Endothelial cell of hepatic sinusoid (primary cell): ENCODE measurements at regions not wholly inside any gene's neighbourhood (a gene's known extent, or its start where the extent isn't known, plus 50 kb on each side); places are given as distances from the start of the nearest gene placed in this dataset.

ENCODE experiments used
- in situ Hi-C: cut with HindIII; loops from 2 replicates; pipeline ENCODE4 v1.10.0; 2017; ENCODE audit warnings: low sequenced_read_pairs

DNA sequence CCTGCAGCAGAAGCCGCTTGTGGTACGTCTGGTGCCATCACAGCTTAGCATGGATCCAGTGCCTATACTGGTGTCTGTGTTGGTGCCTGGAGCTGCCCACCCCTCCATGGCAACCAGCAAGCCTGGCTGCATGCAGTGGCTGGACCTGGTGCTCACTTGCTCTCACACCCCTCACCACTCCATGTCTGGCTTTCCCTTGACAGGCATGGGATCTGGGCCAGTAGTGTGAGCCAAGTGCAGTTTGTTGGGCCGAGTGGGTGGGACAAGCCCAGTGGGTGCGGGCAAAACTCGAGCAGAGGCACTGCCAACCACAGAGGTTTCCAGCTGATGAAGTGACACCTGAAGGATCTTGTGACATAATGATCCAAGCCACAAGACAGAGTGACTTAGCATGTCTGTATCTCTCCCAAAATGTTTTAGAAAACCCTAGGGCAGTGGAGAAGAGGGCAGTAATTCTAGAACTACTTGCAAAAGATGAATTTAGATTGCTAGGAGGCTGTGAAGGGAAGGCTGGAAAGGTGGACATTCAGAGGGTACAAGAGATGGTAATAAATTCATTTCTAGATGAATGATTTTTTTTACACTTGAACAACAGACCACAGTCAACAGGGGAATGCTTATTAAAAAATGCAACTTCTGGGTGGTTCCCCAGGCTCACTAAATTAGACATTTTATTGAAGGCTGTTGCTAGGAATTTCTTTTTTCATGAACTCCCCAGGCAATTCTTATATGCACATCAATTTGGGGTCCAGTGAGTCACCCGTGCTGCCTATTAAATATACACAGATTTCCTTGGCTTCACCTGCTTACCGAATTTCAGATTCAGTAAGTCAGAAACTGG lies 660.3 kb downstream of the TLR4 start:
- in situ Hi-C loops, result no loop called here

DNA sequence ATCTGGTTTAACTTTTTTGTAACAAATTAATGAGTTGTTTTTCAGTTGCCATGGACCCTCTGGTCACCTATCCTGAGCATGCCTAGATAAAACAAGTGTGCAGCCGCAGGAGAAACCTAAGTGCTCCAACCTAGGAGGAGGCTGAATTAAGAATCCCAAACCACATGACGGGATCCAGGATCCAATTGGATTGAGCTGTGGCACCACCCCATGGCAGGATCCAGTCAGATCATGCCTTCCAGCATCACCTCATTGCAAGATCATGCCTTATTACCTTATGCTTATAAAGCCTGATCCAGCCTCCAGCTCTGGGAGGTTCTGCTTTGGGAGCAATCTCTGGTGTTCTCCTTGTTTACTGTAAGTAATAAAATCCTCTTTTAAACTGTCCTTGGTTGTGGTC lies 662.0 kb downstream of the TLR4 start:
- in situ Hi-C loops, result no loop called here

DNA sequence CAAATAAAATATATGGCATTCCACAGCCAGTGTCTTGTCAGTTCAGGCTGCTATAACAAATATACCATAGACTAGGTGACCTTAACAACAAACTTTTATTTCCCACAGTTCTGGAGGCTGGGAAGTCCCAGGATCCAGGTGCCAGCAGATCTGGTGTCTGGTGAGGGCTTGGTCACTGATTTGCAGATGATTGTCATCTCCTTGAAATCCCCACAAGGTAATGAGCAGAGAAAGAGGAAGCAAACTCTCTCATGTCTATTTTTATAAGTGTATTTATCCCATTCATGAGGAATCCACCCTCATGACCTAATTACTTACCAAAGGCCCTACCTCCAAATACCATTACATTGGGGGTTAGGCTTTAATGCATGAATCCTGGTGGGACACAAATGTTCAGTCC lies 663.2 kb downstream of the TLR4 start:
- in situ Hi-C loops, result no loop called here

DNA sequence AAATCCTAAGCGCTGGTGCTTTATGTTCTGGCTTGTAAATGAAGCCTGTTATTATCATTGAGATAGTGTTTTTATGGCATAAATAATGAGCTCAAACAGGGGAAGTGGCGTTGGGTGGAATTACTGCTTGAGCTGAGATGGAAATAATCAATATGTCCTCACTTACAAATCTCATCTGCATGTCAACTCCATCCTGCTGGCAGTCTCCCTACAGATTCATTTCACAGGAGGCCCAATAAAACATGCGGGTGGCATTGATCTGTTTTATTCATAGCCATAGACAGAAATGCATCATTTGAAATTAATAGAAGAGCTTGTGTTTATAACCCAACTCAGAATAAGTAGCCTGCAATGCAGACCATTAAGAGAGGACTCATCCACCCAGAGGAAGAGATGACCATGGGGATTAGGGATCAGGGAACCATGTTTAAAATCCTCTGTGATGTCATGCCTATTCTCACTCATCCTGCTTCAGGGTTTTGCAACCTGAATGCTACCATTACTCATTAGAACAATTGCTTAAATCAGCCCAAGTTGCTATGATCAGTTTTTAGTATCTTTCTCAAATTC lies 680.4 kb downstream of the TLR4 start:
- in situ Hi-C loops, result no loop called here

DNA sequence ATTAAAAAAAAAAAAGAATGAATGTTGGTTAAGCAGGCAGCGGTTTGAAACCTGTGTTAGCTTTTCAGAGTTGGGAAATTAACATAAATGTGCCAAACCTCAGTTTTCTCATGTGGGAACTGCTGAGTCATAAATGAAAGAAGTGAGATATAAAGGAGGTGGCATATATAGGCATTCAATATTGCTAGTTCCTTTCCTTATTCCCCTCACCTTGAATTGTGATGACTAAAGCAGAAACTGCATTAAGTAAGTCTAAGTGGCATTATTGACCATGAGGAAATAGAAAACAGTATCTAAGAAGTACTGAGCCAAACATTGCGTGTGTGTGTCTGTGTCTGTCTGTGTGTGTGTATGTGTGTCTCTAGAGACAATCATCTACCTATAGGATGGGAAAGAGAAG lies 691.2 kb downstream of the TLR4 start:
- in situ Hi-C loops, result no loop called here

DNA sequence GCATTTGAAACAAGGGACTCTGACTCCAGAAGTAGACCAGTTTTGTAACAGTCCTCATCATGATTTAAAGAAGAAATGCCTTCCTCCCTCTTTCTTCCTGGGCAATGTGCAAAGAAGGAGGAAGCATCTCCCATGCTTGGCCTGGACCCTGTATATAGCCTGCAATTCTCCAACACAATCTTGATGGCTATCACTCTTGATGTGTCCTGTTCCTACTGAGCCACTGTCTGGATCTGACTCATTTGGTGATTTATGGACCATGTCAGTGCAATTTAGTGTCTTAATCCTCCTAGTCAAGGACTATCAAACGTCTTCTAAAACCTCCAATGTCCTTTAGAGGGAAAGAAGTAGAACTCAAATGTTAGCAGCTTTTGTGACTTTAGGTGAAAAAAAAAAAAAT lies 697.3 kb downstream of the TLR4 start:
- in situ Hi-C loops, result no loop called here

DNA sequence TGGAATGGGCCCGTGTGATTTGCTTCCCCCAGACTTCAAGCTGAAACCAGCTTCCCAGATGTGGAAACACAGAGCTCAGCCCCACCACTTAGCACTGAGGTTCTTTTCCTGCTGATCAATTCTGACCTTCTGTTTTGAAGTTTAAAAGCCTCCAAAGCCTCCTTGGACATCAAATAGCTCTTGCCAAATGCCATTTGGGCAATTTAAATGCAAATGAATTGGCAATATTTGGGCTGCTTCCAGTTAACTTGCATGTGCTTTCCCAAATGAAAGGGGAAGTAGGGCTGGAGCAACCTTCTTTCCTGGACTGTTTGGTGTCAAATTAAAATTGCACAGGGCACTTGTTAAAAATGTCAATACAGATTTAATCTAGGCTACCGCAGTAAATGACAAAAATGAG lies 710.5 kb downstream of the TLR4 start:
- in situ Hi-C loops, result no loop called here

DNA sequence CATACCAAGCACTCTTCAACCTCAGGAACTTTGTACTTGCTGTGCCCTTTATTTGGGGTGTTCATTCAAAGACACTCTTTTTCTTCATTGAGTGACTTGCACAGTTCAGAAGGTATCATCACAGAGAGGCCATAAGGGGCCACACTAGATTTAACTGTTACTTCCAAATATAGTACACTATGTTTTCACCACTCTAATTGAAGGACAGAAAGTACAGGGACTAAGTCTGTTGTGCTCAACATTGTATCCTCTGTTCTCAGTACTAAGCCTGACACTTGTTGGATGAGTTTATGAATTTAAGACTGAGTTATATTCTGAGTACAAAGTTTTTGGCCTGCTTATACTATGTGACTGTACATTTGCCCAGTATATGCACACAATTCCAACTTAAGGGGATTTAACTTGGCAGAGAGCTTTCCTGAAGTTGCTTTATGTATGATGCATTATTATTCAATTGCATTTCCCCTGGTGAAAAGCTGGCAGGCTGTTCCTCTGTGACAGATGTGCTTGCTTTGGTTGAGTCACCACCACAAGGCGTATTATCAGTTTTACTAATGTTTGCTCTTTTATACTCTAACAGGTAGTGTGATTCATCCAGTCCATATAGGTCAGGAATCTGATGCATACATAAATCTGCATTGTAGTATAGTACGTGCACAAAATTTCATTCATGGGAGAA lies 714.8 kb downstream of the TLR4 start:
- in situ Hi-C loops, result no loop called here

DNA sequence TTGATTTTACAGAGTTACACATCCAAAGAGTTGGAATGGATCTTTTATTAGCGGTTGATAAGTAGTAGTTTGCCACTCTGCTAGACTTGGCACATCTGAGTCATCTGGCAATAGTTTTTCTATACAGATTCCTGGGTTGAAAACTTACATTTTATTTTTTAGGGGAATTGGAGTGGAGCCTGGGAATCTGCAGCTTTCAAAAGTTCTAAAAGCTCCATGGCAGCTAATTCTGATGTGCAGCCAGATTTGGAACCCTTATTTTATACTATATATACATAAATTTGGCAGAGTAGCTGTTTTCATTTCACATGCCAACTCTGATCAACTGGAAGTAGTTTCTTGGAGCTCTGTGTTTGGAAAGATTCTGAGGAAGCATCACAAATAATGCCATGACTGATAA lies 715.5 kb downstream of the TLR4 start:
- in situ Hi-C loops, result no loop called here

DNA sequence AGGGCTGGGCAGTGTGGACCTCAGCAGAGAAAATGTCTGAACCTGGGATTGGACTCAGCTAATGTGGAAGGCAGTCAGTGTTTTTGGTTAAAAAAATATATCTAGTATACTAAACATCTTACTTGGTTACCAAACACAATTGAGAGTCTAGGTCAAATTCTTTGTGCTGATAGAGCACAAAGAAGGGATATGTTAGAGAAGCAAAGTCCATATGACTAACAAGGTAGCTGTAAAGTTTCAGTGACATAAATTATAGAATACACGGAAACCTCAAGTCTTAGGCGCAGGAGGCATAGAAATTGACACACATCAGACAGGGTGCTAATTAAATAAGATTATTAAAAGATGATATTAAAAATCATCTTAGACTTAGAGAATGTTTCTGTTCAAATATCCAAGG lies 718.3 kb downstream of the TLR4 start:
- in situ Hi-C loops, result no loop called here

DNA sequence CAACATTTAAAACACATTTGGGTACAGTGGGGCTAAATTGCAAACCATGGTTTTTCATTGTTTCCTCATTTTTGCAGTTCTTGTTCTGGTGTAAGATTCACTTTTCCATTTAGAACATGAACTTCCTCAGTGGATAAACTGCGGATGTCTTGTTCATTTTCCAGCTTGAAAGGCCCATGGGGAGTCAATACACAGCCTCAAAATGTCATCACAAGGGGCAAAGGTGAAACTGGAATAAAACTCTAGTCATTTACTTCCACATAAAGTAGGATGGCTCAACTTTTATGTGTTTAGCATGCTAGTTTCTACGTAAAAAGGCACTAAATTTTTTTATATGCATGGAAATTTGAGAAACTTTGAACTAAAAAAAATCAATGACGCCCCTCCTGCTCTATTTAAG lies 718.8 kb downstream of the TLR4 start:
- in situ Hi-C loops, result no loop called here

DNA sequence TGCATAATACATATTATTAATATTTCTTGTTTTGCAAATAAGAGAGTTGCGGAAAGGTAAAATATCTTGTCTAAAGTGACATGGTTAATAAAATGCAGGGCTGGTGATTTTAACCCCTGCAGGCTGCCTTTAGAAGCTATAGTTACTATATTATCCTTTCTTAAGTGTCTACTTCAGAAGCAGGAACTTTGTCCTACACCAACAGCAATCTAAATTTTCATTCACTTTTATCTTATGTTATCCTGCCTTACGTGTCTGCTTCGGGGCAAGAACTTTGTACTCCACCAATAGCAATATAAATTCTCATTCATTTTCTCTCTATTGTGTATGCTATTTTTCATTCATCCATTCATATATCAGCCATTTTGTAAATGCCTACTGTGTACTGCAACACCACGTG lies 719.5 kb downstream of the TLR4 start:
- in situ Hi-C loops, result no loop called here

DNA sequence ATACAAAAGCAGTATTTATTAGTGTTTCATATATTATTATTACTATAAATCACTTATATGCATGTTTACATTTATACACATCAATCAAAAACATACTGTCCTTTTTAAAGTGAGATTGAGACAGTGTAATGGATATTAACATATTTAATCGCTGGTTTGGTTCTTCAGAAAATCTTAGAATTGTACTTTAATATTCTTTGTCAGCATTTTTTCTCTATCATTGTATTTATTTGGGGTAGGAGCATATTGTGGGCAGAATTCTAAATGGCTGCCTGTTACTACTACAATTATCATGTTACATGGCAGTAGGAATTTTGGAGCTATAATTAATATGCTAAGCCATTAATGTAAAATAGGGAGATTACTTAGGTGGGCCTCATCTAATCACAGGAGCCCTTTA lies 722.6 kb downstream of the TLR4 start:
- in situ Hi-C loops, result no loop called here

DNA sequence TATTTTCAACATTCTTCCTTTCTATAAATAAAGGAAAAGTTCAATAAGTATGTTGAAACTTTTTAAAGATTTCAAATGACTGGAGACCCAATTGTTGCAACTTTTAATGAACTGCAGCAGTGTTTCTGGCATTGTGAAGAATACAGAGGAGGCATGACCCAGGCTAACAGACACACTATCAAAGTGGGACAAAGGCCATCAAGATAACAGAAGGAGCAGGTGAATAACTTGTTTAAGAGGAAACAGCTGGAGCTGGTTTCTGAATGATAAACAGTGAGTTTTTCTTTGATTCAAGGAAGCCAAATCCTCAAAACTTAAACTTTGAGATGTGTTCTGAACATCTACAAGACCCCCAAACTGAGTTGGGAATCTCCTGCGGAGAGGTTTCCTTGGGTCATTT lies 734.6 kb downstream of the TLR4 start:
- in situ Hi-C loops, result no loop called here

DNA sequence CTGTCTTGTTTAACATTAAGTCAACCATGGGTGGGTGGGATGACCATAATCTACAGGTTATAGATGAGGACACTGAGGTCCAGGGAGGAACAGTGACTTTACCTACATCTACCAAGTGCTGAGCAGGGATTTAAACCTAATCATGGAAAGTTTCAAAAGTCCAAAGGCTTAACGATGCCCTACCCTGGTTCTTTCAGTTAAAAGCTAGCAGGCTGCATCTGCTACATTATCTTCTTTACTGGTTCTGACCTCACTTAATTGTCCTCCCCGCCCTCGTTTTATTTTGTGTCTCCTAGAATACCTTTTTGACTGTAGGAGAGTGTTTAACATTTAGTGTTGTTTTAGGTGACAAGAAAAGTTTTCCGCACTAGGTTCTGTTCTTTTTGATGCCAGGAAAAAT lies 735.2 kb downstream of the TLR4 start:
- in situ Hi-C loops, result no loop called here

DNA sequence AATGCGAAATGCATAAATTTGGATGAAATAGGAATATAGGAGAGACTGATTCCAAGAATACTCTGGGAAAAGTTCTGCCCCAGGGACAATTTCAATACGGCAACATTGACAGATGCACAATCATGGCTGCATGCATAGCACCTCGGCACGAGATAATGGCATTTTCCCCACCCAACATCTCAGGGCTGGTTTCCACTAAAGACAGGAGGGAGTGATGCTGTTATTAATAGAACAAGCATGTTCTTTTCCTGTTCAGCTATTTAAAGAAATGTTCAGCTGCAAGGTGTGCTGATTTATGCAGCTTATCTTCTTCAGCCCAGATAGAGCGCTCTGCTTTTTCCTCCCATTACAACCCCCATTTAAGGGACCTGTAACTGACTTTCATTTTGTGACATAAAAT lies 740.2 kb downstream of the TLR4 start:
- in situ Hi-C loops, result no loop called here

DNA sequence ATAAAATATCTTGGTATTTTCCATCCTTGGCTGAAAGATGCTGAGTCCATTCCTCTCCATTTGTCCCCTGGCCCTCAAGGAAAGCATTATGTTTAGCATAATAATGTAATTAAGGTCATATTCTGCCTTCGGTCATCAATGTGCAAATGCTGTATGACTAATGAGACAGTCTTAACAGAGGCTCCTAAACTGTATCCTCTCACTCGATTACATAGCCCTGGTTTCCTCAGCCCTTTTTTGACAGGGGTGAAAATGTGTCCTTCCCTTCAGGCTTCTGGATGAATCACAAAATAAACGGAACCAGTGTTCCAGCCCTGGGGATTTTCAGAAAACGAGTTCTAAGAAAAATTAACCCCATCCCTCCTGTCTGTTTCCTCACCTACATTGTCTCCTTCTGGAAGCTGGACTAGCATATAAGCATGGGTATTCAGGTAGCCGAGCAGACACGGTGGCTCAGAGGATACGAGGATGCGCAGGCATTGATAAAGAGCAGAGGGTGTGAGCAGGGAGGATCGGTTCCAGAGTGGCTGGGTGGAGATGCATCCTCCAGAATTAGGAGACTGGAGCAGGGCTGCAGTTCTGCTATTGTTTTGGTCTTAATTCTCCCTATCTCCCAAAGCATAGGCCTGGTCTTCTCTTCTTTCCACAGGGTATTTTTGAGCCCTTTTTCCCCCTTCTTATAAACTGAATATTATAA lies 742.9 kb downstream of the TLR4 start:
- in situ Hi-C loops, result no loop called here

DNA sequence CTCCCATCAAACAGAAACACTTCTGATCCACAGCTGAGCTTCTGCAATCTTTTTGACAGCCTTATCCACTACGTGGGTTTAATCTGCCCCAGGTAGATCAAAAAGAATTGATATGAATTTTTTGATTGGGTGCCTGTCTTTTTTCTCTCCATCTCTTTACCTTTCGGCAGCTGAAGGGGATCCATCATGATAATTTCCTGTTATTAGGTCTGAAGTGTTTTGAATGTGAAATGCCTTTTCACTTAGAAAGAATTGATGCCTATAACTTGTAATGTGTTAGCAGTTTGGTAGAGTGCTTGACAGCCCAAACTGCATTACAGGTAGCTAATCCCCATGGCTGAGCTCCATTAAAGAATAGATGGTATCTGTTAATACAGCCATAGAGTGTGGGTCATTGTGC lies 745.4 kb downstream of the TLR4 start:
- in situ Hi-C loops, result no loop called here

DNA sequence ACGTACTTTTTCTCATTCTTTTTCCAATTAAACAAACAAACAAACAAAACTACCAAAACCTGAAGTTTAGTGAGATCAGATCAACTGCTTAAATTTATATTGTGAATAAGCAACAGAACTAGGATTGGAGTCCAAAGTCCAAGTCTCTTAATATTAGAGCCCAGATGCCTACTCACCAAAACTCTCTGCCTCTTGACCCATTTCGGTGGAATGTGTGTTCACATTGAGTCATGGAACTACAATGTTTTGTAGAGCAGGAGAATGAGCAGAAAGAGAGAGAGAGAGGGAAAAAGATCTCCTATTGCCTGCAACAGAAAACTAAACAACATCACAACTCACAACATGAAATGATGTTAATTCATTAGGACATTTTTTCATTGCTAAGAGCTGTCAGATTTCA lies 751.1 kb downstream of the TLR4 start:
- in situ Hi-C loops, result no loop called here

DNA sequence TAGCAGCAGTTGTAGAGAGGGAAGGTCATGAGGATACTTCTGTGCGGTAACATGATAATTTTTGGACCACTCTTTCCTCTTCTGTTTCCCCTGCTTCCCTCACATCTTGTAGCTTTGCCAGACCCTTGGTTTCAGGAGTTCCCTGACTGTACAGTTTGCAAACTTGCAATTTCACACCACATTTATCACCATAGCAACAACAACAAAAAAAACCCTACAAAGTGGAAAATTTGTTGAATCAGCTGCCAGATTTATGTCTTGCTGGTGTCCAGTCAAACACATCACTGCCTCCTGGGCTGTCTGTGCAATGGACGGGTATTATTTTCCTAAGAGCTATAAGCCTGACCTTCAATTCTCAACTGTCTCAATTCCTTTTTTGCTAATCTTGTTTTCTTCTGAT lies 751.6 kb downstream of the TLR4 start:
- in situ Hi-C loops, result no loop called here

DNA sequence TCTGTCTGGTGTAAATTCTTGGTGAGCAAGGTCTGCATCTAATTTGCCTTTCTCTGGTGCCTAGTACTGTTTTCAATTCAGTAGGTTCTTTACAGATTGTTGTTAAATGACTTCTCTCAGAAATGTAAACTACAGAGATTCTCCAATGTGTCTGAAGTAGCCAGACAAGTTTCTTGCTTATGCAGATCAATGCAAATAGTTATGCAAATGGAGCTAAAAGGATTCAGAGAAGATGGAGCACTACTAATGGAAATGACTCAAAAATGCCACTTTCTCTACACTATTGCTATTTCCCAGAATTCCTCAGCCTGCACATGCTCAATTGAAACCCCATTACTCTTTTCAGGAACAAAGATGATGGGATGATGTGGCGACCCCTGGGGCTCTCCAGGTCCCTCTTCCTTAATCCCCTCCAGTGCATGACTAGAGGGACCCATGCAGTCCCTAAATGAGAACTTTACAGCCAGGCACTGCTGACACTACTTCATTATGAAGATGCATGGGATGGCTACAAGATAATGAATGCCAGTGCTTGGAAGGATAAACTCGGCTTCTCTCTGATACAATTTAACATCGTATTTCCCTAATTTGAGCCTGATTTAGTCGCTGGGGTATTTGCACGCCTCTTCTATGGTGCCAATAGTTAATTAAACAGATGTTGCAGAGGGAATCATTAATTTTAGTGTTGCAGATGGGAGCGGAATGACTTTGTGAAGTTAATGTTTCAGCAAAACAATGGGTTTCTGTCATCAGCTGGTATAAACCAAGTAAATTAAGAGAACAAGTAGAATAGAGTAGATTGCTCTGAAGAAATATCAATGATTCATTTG lies 753.2 kb downstream of the TLR4 start:
- in situ Hi-C loops, result no loop called here
